Stimulated activated CD8-positive, alpha-beta memory T cell treated with anti-CD3 and anti-CD28 coated beads, Interleukin-4, amount 100 ng/mL, for 1 hour (primary cell): ENCODE measurements at regions not wholly inside any gene's neighbourhood (a gene's known extent, or its start where the extent isn't known, plus 50 kb on each side); places are given as distances from the start of the nearest gene placed in this dataset.

ENCODE experiments used
- DNase-seq, 2 donors: peaks; one replicate each; pipeline ENCODE4 v3.0.0-alpha.2; 2020; ENCODE audit warnings: low read depth in 2 of 2, low spot score in 1 of 2

DNA sequence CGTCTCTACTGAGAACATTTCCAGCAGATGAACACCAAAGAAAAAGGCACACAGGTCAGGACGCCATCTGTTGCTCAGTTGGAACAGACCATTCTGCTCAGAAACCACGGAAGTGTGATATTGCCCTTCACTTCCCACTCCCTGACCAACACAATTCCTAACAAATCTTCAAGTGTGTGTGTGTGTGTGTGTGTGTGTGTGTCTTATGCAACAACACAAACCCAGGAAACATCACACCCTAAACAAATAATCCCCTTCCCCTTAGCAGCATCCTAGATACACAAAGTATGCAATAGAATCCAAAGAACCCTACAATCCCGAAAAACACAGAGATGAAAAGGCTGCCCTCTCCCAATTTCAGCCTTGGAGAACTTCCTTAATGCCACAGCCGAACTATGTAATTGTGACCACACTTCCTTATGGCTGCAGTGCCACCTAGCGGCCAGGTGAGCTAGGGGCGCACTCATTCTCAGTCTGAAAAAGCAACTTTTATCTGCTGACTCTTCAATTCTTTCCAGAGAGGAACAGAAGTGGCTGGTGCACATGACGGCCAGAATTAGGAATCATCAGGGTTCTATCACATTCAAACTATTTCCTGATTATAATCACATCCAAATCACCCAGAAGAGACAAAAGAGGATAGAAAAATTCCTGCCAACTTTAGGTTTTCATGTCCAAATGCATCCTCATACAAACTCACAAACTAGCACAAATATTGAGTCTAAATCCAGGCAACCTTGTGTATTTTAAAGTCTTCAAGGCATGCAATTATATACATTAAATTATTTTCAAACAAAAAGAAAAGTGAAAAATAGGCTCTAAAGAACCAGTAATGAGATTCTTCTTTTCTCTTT, 164.9 kb downstream of the DHX15 start:
- DNase-seq = peak; percentile 7 to 27

DNA sequence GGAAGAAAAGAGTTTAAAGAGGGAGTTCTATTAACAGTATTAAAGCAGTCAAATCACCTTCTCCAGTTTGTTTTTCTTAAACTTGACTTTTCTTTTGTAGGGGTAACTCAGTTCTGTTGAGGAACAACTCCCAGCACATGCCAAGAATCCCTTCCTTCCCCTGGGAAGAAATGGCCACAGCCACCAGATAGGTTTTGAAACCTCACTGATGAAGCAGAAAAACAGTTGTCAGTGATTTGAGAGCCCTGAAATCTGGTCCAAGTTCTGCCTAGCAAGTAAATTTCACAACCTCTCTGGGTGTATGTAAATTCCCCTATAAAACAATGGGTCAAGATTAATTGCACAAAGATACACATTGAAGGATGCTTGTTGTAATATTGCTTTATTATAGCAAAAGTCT, 167.1 kb downstream of the DHX15 start:
- DNase-seq = no peak

- no peak for DNase-seq
Measured at GRCh38 chr4:24416293-24416692, 168.1 kb downstream of the DHX15 start.

- no peak for DNase-seq
Measured at GRCh38 chr4:24413311-24413784, 171.0 kb downstream of the DHX15 start.

DNA sequence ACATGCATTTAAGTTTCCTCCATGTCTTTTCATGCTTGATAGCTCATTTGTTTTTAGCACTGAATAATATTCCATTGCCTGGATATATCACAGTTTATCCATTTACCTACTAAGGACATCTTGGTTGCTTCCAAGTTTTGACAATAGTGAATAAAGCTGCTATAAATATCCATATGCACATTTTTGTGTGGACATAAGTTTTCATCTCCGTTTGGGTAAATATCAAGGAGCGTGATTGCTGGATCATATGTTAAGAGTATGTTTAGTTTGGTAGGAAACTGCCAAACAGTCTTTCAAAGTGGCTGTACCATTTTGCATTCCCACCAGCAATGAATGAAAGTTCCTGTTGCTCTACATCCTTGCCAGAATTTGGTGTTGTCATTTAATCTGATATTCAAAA, 172.5 kb downstream of the DHX15 start:
- DNase-seq = no peak

DNA sequence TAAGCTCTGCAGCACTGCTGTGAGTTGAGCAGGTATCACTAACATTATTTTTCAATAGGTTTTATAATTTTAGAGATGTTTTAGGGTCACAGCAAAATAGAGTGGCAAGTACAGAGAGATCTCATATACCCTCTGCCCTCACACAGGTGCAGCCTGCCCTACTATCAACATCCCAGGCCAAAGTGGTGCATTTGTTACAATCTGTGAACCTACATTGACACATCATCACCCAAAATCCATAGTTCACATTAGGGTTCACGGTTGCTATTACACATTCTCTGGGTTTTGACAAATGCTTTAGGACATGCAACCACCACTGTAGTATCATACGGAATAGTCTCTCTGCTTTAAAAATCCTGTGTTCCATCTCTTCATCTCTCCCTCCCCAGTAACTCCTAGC, 173.1 kb downstream of the DHX15 start:
- DNase-seq = no peak

DNA sequence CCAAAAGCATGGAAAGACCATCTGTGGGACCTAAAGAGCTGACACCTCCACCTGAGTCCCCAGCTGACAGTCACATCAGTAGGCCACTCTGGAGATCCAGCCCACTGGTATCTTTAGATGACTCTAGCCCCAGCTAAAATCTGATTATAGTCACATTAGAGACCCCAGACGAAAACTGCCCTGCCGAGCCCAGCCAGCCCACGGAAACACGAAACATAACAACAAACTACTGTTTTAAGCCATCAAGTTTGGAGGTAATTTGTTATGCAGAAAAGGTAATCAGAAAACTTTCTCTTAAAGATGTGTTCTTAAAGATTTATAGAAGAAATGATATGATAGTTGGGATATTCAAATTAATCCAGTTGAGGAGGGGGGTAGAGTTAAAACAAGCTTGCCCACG, 175.7 kb downstream of the DHX15 start:
- no peak for DNase-seq

- no peak for DNase-seq
Measured at GRCh38 chr4:24405926-24406325, 178.4 kb downstream of the DHX15 start.

GRCh38 chr4:24405341-24405740, 179.0 kb downstream of the DHX15 start:
- no peak for DNase-seq

DNA sequence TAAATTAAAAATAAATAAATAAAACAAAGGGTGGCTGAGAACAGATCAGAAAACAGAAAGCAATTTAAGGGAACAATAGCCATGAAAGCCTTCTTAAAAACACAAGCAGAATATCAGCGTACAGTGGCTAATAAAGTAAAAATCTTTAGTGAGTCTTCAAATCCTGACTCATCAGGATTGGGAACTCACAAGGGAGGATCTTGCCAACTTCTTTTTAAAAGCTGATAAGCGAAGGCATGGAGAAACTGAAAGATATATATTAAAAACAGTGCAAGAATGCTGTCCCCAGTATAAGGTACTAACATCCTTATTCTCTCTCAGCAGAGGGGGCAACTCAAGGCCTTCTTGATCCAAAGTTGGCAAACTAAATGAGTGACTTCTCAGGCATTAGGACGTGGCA, 180.1 kb downstream of the DHX15 start:
- no peak for DNase-seq

DNA sequence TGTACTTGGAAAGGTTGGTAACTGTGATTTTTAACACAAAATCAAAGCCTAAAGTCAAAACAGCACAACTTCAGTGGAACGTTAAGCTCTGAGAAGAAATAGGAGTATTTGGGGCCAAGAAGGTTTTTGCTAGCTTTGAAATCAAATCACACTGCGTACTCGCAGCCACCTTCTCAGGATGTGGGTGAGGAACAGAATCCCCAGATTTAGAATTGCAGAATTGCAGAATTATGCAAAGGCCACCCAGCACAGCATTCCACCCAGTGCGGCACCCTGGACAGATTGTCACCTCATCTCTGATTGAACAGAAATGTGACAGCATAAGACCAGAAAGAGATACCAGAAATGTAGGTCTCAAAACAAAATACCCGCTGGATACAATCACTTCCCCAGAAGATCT, 181.1 kb downstream of the DHX15 start:
- no peak for DNase-seq

GRCh38 chr4:24400537-24400936, 183.8 kb downstream of the DHX15 start:
- no peak for DNase-seq

GRCh38 chr4:24396988-24397387, 187.4 kb downstream of the DHX15 start:
- DNase-seq = no peak

DNA sequence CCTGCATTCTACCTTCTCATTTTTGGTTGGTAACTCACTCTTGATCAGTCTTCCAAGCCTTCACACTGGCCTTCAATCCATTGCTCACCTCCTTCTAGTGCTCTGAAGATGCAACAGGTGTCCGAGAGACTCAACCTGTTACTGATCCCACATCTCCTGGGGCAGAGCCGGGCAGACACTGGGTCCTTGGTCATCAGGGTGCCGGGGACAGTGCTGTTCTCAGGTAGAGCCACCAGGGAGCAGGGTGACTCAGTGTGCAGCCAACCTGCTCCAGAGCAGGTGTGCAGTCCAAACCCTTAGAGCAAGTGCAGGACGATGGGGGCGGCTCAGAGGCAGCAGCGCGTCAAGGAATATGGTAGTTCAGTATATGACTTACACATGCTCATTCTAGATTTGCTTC, 188.4 kb downstream of the DHX15 start:
- no peak for DNase-seq

- no peak for DNase-seq
Measured at GRCh38 chr4:24394041-24394440, 190.3 kb downstream of the DHX15 start.

DNA sequence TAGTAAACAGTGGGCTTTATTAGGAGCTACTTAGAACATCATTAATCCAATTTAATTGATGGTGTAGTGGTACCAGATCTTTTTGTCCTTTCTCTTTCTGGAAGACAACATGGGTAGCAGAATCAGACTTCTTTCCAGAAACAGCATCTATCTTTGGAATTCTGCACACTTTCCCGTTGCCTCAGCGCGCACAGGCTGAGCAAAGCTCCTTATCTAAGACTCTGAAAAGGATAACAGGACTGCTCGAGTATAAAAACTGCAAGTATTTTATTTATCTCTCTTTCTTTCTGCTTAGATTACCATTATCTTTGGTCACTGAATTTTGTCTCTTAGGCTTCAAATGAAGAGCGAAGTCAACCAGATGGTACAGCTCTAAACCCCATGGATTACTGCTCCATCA, 191.7 kb downstream of the DHX15 start:
- no peak for DNase-seq

- no peak for DNase-seq
Measured at GRCh38 chr4:24382381-24382780, 202.0 kb downstream of the DHX15 start.

GRCh38 chr4:24380957-24381665, 203.2 kb downstream of the DHX15 start:
- DNase-seq = no peak

DNA sequence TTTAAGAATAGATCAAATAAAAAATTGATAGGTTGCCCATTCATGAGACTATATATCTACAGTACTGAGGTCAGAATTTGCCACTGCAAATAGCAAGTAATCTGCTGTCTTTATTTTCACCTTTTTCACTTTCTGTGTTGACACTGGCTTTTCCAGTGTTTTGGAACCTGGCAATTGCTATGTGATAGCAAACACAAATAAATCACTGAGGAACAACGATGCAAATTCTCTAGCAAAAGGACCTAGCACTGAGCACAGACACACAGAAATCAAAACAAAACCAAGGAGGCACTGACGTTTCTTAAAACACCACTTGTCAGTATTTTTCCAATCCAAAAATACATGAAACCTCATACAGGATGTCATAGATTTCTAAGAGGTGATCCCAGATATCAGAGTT, 210.7 kb downstream of the DHX15 start:
- no peak for DNase-seq

- no peak for DNase-seq
Measured at GRCh38 chr4:24372881-24373280, 211.5 kb downstream of the DHX15 start.

GRCh38 chr4:24372341-24372740, 212.0 kb downstream of the DHX15 start:
- no peak for DNase-seq

DNA sequence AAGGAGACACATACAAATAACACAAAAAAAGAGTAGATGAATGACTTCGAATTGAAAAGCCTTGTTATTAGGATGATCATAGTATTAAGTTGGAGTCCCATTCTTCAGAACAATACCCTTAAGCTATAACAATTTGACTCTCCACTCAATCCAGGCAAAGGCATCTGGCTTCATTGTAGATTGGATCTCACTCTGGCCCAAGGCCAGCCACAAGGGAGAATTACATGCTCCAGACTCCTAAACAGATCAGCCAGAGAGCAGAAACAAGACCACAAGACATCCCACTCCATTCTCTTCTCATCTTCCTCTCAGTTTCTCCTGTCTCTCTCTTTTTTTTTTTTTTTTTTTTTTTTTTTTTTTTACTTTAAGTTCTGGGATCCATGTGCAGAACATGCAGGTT, 213.9 kb downstream of the DHX15 start:
- DNase-seq = no peak
